Ascending aorta (tissue), 2 donors: ENCODE measurements at regions not wholly inside any gene's neighbourhood (a gene's known extent, or its start where the extent isn't known, plus 50 kb on each side); places are given as distances from the start of the nearest gene placed in this dataset.

Source experiments
- DNase-seq, 2 donors: peaks; one replicate each; pipeline ENCODE4 v3.0.0-alpha.2; 2019; ENCODE audit warnings: low spot score in 2 of 2
- H3K27ac ChIP-seq, 2 donors: fragments of 200-600 bp; sonication (generic); one replicate each; pipeline ENCODE4 v1.5.1; 2016 to 2017; ENCODE audit warnings: mild to moderate bottlenecking in 1 of 2
- H3K27me3 ChIP-seq: fragments of 200-600 bp; sonication (generic); one replicate; pipeline ENCODE4 v1.5.1; 2017
- H3K36me3 ChIP-seq, 2 donors: fragments of 200-600 bp; sonication (generic); one replicate each; pipeline ENCODE4 v1.5.1; 2016
- H3K4me1 ChIP-seq, 2 donors: fragments of 200-600 bp; sonication (generic); one replicate each; pipeline ENCODE4 v1.5.1; 2016 to 2017; ENCODE audit warnings: mild to moderate bottlenecking in 1 of 2
- H3K4me3 ChIP-seq, 2 donors: fragments of 200-600 bp; sonication (generic); one replicate each; pipeline ENCODE4 v1.5.1; 2016 to 2017; ENCODE audit warnings: mild to moderate bottlenecking in 1 of 2
- H3K9me3 ChIP-seq, 2 donors: fragments of 200-600 bp; sonication (generic); one replicate each; pipeline ENCODE4 v1.5.1; 2016
- CTCF ChIP-seq, 3 experiments: fragments of 200-600 bp in 2 of 3; fragments of 450-650 bp in 1 of 3; sonication (generic) in 2 of 3; IDR thresholded peaks; one replicate each; pipeline ENCODE4 v1.5.1; 2016 to 2019; ENCODE audit warnings: antibody characterized with exemption in 3 of 3, mild to moderate bottlenecking in 1 of 3, moderate library complexity in 1 of 3
- intact Hi-C: fragments of 100-400 bp; cut with DNase I; formaldehyde crosslinking; loops from one replicate; pipeline ENCODE4 v1.15.1; 2023

GRCh38 chr9:97753975-97754374, 56.8 kb upstream of the XPA start:
- Histone ChIP-seq H3K27me3 (no peaks in the 10 kb centered on the region), H3K27ac (no peak overlapping the region), H3K9me3 (no peaks in the 10 kb centered on the region), H3K4me3 (no peak overlapping the region), H3K36me3 (no peaks in the 10 kb centered on the region), H3K4me1 (no peaks in the 10 kb centered on the region)
- DNase-seq, result no peak
- TF ChIP-seq CTCF (IDR thresholded peaks at IDR 0.05), result no peak
- intact Hi-C loops, result no loop called here

GRCh38 chr9:97755618-97756267, 58.6 kb upstream of the XPA start:
- Histone ChIP-seq H3K27me3 (no peaks in the 10 kb centered on the region), H3K9me3 (no peaks in the 10 kb centered on the region), H3K4me1 (no peaks in the 10 kb centered on the region), H3K27ac (no peak overlapping the region), H3K36me3 (no peaks in the 10 kb centered on the region), H3K4me3 (no peak overlapping the region)
- TF ChIP-seq CTCF (IDR thresholded peaks at IDR 0.05), result no peak
- DNase-seq, result no peak
- intact Hi-C loops, result no loop called here

- H3K4me1 ChIP-seq, result no peaks in the 10 kb centered on the region
- intact Hi-C loops, result no loop called here
- TF ChIP-seq CTCF (IDR thresholded peaks at IDR 0.05), result no peak
- no peak for DNase-seq
- no peaks in the 10 kb centered on the region for H3K9me3 ChIP-seq
- no peaks in the 10 kb centered on the region for H3K27me3 ChIP-seq
- H3K36me3 ChIP-seq, result no peaks in the 10 kb centered on the region
- H3K4me3 ChIP-seq, result no peak overlapping the region
- no peak overlapping the region for H3K27ac ChIP-seq
Observed at GRCh38 chr9:97756991-97757390, 59.9 kb upstream of the XPA start.

- no peak for DNase-seq
- no peak for TF ChIP-seq CTCF (IDR thresholded peaks at IDR 0.05)
- no peaks in the 10 kb centered on the region for H3K4me1 ChIP-seq
- intact Hi-C loops, result no loop called here
- no peaks in the 10 kb centered on the region for H3K9me3 ChIP-seq
- no peak overlapping the region for H3K27ac ChIP-seq
- no peak overlapping the region for H3K4me3 ChIP-seq
- no peaks in the 10 kb centered on the region for H3K27me3 ChIP-seq
- H3K36me3 ChIP-seq, result no peaks in the 10 kb centered on the region
Observed at GRCh38 chr9:97758334-97758916, 61.3 kb upstream of the XPA start.

- H3K27me3 ChIP-seq, result no peaks in the 10 kb centered on the region
- H3K4me3 ChIP-seq, result no peak overlapping the region
- H3K9me3 ChIP-seq, result no peaks in the 10 kb centered on the region
- no peaks in the 10 kb centered on the region for H3K4me1 ChIP-seq
- no peak for DNase-seq
- no peak for TF ChIP-seq CTCF (IDR thresholded peaks at IDR 0.05)
- intact Hi-C loops, result no loop called here
- H3K27ac ChIP-seq, result no peak overlapping the region
- H3K36me3 ChIP-seq, result no peaks in the 10 kb centered on the region
Observed at GRCh38 chr9:97759581-97760288, 62.6 kb upstream of the XPA start.
